Fibroblast of lung (primary cell): ENCODE measurements at regions not wholly inside any gene's neighbourhood (a gene's known extent, or its start where the extent isn't known, plus 50 kb on each side); places are given as distances from the start of the nearest gene placed in this dataset.
A peak's percentile ranks its signal among the peaks of the same experiment; 100 is the strongest.

Experiments
- DNase-seq, 2 donors: peaks; one replicate each; pipeline versions ENCODE4 v3.0.0 to v3.0.0-alpha.2; 2010; ENCODE audit warnings: low read depth in 2 of 2
- H2AFZ ChIP-seq: 2 replicates; pipeline ENCODE4 v1.5.1; 2012; ENCODE audit warnings: low read length, control low read depth, inconsistent platforms
- H3K27ac ChIP-seq: 2 replicates; pipeline ENCODE4 v1.5.1; 2011; ENCODE audit warnings: low read length, control low read depth; ENCODE audit not compliant: insufficient read depth
- H3K27me3 ChIP-seq: 2 replicates; pipeline ENCODE4 v1.5.1; 2011; ENCODE audit warnings: mild to moderate bottlenecking, low read length; ENCODE audit not compliant: control insufficient read depth, insufficient read depth
- H3K36me3 ChIP-seq: 2 replicates; pipeline ENCODE4 v1.5.1; 2011; ENCODE audit warnings: low read length; ENCODE audit not compliant: control insufficient read depth, insufficient read depth
- H3K4me1 ChIP-seq: 2 replicates; pipeline ENCODE4 v1.5.1; 2011; ENCODE audit warnings: low read length; ENCODE audit not compliant: control insufficient read depth, insufficient read depth; ENCODE audit errors: extremely low read depth
- H3K4me2 ChIP-seq: 2 replicates; pipeline ENCODE4 v1.5.1; 2011; ENCODE audit warnings: low read length, control low read depth; ENCODE audit not compliant: insufficient read depth; ENCODE audit errors: extremely low read depth
- H3K4me3 ChIP-seq, 4 experiments: fragments of 200-600 bp in 1 of 4; sonication (generic) in 1 of 4; replicated peaks in 1 of 4; 2 replicates each; pipeline ENCODE4 v1.5.1; 2011 to 2016; ENCODE audit warnings: low read length in 4 of 4, low read depth in 3 of 4, mild to moderate bottlenecking in 3 of 4, control low read depth in 2 of 4, inconsistent platforms in 1 of 4, mixed read lengths in 1 of 4; ENCODE audit not compliant: insufficient read depth in 1 of 4; ENCODE audit errors: control extremely low read depth in 1 of 4
- H3K79me2 ChIP-seq: 2 replicates; pipeline ENCODE4 v1.5.1; 2012; ENCODE audit warnings: mild to moderate bottlenecking, low read length, inconsistent platforms; ENCODE audit not compliant: control insufficient read depth, insufficient read depth
- H3K9ac ChIP-seq: 2 replicates; pipeline ENCODE4 v1.5.1; 2011; ENCODE audit warnings: mild to moderate bottlenecking, low read length, control low read depth; ENCODE audit not compliant: insufficient read depth
- H3K9me3 ChIP-seq: 2 replicates; pipeline ENCODE4 v1.5.1; 2012; ENCODE audit warnings: low read depth, low read length; ENCODE audit not compliant: control insufficient read depth, insufficient read depth
- H4K20me1 ChIP-seq: 2 replicates; pipeline ENCODE4 v1.5.1; 2011; ENCODE audit warnings: low read length; ENCODE audit not compliant: control insufficient read depth, insufficient read depth; ENCODE audit errors: extremely low read depth
- EZH2 ChIP-seq: IDR thresholded peaks from 2 replicates; pipeline ENCODE4 v1.5.1; 2012; ENCODE audit warnings: low read length, control low read depth, mild to moderate bottlenecking; ENCODE audit errors: missing control alignments
- TF ChIP-seq, protein P1 (sequence below), 2 donors: IDR thresholded peaks in 1 of 2; conservative IDR thresholded peaks in 1 of 2; 1 replicate in 1 of 2; 2 replicates in 1 of 2; pipeline ENCODE4 v1.5.1; 2011 to 2012; ENCODE audit warnings: low read length in 2 of 2, control low read depth in 1 of 2, inconsistent platforms in 1 of 2, low read depth in 1 of 2, mild to moderate bottlenecking in 1 of 2

- no peaks in the 10 kb centered on the region for H3K4me1 ChIP-seq
- no peak overlapping the region for H2AFZ ChIP-seq
- H3K9me3 ChIP-seq: no peaks in the 10 kb centered on the region
- no peaks in the 10 kb centered on the region for H4K20me1 ChIP-seq
- H3K27ac ChIP-seq: no peak overlapping the region
- H3K9ac ChIP-seq: no peak overlapping the region
- TF ChIP-seq, protein P1, sequence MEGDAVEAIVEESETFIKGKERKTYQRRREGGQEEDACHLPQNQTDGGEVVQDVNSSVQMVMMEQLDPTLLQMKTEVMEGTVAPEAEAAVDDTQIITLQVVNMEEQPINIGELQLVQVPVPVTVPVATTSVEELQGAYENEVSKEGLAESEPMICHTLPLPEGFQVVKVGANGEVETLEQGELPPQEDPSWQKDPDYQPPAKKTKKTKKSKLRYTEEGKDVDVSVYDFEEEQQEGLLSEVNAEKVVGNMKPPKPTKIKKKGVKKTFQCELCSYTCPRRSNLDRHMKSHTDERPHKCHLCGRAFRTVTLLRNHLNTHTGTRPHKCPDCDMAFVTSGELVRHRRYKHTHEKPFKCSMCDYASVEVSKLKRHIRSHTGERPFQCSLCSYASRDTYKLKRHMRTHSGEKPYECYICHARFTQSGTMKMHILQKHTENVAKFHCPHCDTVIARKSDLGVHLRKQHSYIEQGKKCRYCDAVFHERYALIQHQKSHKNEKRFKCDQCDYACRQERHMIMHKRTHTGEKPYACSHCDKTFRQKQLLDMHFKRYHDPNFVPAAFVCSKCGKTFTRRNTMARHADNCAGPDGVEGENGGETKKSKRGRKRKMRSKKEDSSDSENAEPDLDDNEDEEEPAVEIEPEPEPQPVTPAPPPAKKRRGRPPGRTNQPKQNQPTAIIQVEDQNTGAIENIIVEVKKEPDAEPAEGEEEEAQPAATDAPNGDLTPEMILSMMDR (conservative IDR thresholded peaks at IDR 0.05 in 1 of 2, IDR thresholded peaks at IDR 0.05 in 1 of 2; ENCODE audit: low read depth in 1 of 2, low read length in 2 of 2): no peak
- TF ChIP-seq EZH2: no peak
- H3K27me3 ChIP-seq: no peaks in the 10 kb centered on the region
- DNase-seq: no peak
- no peaks in the 10 kb centered on the region for H3K36me3 ChIP-seq
- H3K4me3 ChIP-seq: no peak overlapping the region
- H3K79me2 ChIP-seq: no peaks in the 10 kb centered on the region
- no peak overlapping the region for H3K4me2 ChIP-seq
Measured at GRCh38 chr6:19042420-19042819, 655.3 kb downstream of the RNF144B start.

DNA sequence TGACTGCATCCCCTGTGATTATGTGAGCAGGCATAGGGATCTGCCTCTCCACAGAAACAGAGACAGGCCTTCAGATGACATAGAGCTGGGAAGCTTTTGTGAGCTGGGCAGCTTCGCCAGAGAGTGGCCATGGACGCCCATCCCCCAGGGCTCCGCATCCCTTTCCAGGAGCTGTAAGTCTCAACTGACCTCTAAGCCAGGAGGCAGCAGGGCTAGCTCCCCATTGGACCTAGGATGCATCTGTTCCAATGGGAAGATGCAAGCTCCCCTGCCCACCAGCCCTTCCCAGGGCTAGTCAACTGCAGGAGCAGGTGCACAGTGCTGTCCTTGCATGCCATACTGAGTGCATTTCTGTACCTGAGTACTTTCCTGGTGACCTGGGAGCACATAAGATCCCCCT, 663.6 kb downstream of the RNF144B start:
- no peak for DNase-seq
- H3K4me3 ChIP-seq: no peak overlapping the region
- no peaks in the 10 kb centered on the region for H4K20me1 ChIP-seq
- no peaks in the 10 kb centered on the region for H3K9me3 ChIP-seq
- no peak overlapping the region for H3K27ac ChIP-seq
- H2AFZ ChIP-seq: no peak overlapping the region
- H3K4me2 ChIP-seq: no peak overlapping the region
- no peaks in the 10 kb centered on the region for H3K36me3 ChIP-seq
- H3K9ac ChIP-seq: no peak overlapping the region
- no peaks in the 10 kb centered on the region for H3K4me1 ChIP-seq
- no peak for TF ChIP-seq EZH2
- TF ChIP-seq, protein P1 (conservative IDR thresholded peaks at IDR 0.05 in 1 of 2, IDR thresholded peaks at IDR 0.05 in 1 of 2; ENCODE audit: low read depth in 1 of 2, low read length in 2 of 2): no peak
- H3K27me3 ChIP-seq: no peaks in the 10 kb centered on the region
- H3K79me2 ChIP-seq: no peaks in the 10 kb centered on the region

DNA sequence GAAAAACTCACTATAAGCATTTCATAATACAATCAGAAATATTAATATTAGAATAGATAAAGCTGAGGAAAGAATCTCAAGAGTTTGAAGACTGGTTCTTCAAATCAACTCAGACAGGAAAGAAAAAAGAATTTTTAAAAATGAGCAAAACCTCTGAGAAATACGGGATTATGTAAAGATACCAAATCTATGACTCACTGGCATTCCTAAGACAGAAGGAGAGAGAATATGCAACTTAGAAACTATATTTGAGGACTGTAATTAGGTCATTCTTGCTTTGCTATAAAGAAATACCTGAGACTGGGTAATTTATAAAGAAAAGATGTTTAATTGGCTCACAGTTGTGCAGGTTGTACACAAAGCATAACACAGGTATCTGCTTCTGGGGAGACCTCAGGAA, 665.1 kb downstream of the RNF144B start:
- Histone ChIP-seq H3K9ac (no peak overlapping the region), H2AFZ (no peak overlapping the region), H3K27me3 (no peaks in the 10 kb centered on the region), H3K27ac (no peak overlapping the region), H3K4me2 (no peak overlapping the region), H3K4me1 (no peaks in the 10 kb centered on the region), H3K9me3 (no peaks in the 10 kb centered on the region), H3K79me2 (no peaks in the 10 kb centered on the region), H3K4me3 (no peak overlapping the region), H3K36me3 (no peaks in the 10 kb centered on the region), H4K20me1 (no peaks in the 10 kb centered on the region)
- DNase-seq: peak; percentile 33 to 76
- no peak for TF ChIP-seq EZH2
- TF ChIP-seq, protein P1 (conservative IDR thresholded peaks at IDR 0.05 in 1 of 2, IDR thresholded peaks at IDR 0.05 in 1 of 2; ENCODE audit: low read depth in 1 of 2, low read length in 2 of 2): no peak
